Fibroblast of the aortic adventitia (primary cell): ENCODE measurements at regions not wholly inside any gene's neighbourhood (a gene's known extent, or its start where the extent isn't known, plus 50 kb on each side); places are given as distances from the start of the nearest gene placed in this dataset.

Source experiments
- DNase-seq: peaks from one replicate; pipeline ENCODE4 v3.0.0-alpha.2; 2010; ENCODE audit warnings: low read depth
- H3K4me3 ChIP-seq: 2 replicates; pipeline ENCODE4 v1.5.1; 2011; ENCODE audit warnings: low read depth, mild to moderate bottlenecking, control low read depth, low read length, moderate library complexity
- CTCF ChIP-seq: IDR thresholded peaks from 2 replicates; pipeline ENCODE4 v1.5.1; 2011; ENCODE audit warnings: mild to moderate bottlenecking, low read length, control low read depth, inconsistent platforms; ENCODE audit not compliant: insufficient read depth

GRCh38 chr2:67627456-67628207 is 230.5 kb downstream of the ETAA1 start:
- H3K4me3 ChIP-seq = no peak overlapping the region
- no peak for TF ChIP-seq CTCF
- DNase-seq = no peak

- H3K4me3 ChIP-seq = no peak overlapping the region
- no peak for TF ChIP-seq CTCF
- no peak for DNase-seq
These were observed 231.8 kb downstream of the ETAA1 start for GRCh38 chr2:67628892-67629291.

- DNase-seq = no peak
- no peak for TF ChIP-seq CTCF
- H3K4me3 ChIP-seq = no peak overlapping the region
These were observed 234.3 kb downstream of the ETAA1 start for GRCh38 chr2:67631483-67631882.

- no peak overlapping the region for H3K4me3 ChIP-seq
- peak; percentile 66 for DNase-seq
- TF ChIP-seq CTCF = peak; percentile 8
These were observed 236.2 kb downstream of the ETAA1 start for GRCh38 chr2:67633212-67633856.

GRCh38 chr2:67638146-67638545 is 241.0 kb downstream of the ETAA1 start:
- DNase-seq = no peak
- TF ChIP-seq CTCF = no peak
- no peak overlapping the region for H3K4me3 ChIP-seq

GRCh38 chr2:67641312-67642045 is 244.3 kb downstream of the ETAA1 start:
- no peak for TF ChIP-seq CTCF
- no peak overlapping the region for H3K4me3 ChIP-seq
- peak; percentile 49 for DNase-seq
